ENCODE measurements at regions not wholly inside any gene's neighbourhood (a gene's known extent, or its start where the extent isn't known, plus 50 kb on each side); places are given as distances from the start of the nearest gene placed in this dataset.

DNA sequence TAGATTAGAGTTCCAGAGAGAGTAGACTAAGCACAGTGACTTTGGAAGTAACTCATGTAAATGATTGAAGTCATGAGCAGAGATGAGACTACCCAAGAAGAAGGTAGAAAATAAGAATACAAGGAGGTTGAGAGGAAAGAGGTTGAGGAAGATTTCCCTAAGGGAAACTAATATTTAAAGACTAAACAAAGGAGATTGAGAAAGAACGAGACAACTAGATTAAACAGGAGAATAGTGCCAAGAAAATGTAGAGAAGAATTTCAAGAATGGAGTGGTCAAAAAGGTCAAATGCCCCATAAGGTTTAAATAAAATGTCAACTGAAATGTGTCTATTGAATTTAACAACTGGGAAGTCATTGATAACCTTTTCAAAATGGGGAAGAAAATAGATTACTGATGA is 59.0 kb downstream of the RPS29 start:
- no peak for DNase-seq

DNA sequence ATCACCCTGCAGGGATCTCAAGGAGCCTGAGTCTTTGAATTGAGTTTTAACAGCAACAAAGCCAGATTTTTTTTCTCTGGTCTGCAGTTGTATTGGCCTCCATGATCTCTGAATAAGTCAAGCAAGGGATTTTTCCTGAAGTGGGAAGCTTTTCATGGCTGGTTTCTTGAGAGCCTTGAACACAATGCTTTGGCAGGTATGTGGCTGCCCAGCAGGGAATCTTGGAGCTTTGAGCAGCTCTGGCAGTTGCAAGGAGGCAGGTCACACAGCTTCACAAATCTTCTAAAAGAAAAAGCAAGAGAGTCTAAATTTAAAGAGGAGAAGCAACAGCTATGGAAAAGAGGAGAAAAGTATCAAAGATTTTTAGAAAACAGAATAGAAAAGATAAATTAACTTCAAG is 60.1 kb downstream of the RPS29 start:
- no peak for DNase-seq

DNA sequence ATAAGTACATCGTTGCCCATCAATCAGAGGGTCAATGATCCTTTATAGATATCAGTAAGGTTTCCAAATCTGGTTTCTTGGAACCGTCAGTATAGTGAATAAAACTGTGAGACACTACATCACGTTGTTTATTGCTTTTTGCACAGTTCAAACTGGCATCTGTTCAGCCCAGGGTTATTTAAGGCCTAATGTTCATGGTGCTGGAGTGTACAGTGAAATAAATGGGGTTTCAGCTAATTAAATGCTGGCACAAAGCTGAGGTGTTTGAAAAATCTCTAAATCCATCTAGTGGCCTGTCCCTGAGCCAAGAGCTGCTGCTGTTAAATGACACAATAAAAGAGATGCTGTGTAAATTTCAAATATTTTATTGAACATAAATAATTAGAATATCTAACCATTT is 69.9 kb downstream of the RPS29 start:
- DNase-seq, result no peak

DNA sequence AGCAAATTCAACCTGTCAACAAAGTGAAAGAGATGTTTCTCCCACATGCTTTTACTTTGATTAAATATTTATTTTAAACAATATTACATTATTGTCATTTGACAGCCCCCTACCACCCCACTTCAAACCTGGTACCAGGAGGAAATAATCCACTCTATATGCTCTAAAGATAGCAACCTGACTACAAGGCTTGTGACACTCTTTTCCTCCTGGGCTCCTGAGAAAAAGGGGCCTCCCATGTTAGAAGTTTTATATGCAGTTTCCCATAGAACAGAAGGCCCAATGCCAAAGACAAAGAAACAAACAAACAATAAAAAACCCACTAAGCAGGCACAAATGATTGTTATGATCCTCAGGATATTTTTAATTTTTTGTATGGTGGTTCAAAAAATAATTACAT is 73.6 kb downstream of the RPS29 start:
- DNase-seq, result no peak

DNA sequence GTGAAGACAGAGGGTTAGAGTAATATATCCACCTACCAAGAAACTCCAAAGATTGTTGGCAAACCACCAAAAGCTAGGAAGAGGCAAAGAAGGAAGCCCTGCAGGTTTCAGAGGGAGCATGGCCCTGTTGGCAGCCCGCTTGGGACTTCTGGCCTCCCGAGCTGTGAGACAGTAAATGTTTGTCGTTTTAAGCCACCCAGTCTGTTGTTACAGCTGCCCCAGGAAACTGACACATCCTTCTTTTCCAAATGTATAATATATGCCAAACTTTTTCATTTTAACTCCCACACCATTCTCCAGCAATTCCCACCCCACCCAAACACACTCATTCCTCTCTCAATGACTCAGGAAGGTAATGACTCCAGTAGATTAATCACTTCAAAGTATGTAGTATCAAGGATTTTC is 74.0 kb downstream of the RPS29 start:
- DNase-seq, result no peak

DNA sequence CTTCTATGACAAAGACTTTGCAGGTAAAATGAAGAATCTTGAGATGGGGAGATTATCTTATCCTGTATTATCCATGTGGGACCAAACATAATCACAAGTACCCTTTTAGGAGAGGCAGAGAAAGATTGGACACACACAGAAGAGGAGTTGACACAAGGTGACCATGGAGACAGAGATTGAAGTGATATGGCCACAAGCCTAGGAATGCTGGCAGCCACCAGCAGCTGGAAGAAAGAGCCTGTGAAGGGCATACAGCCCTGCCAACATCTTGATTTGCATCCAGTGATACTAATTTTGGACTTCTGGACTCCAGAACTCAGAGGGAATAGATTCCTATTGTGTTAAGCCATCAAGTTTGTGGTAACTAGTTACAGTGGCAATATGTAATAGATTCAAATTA is 78.1 kb downstream of the RPS29 start:
- DNase-seq, result no peak

DNA sequence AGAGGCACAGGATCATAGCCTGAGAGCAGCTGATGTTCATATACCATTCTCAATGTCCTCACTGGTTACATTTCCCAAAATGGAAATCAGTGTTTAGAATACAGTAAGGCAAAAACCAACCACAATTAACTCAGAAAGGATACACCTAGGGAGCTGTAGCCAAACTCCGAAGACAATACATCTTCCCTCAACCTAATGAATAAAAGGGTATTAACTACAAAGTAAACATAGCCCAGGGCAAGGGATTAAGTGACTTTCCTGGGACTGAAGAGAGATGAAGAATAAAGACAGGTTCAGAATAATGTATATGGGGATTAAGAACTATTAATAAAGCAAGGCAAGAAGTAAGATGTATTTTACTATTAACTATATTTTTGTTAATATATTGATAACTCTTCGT is 79.5 kb downstream of the RPS29 start:
- no peak for DNase-seq

DNA sequence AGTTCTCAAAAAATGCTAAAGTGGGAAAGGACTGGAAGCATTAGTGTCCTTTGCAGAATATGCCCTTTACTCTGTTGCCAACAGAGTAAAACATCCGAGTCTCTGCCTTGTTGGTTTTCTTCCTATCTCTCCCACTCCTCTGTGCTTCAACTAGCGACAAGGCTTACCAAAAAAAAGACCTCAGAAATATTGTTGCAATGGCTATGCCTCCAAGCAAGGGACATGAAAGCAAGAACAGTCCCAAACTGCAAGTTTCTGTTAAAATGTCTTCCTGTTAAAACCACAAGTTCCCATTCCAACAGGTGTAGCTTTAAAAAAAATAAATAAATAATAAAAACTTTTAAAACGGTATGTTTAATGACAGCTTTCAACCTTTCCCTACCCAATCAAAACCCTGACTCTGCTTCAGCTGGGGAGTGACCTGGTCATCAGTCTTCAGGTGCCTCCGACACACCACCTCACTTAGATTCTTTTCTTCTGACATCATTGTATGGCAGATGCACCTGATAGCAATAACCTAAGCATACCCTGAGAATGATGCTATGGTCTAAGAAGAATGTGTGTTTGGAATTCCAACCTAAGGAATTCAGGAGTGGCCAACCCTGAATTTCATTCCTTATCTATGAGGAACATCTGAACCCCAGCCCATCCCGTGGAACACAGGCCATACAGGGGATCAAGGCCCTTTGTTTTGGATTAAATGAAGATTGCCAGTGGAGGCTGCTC is 81.0 kb downstream of the RPS29 start:
- no peak for DNase-seq

DNA sequence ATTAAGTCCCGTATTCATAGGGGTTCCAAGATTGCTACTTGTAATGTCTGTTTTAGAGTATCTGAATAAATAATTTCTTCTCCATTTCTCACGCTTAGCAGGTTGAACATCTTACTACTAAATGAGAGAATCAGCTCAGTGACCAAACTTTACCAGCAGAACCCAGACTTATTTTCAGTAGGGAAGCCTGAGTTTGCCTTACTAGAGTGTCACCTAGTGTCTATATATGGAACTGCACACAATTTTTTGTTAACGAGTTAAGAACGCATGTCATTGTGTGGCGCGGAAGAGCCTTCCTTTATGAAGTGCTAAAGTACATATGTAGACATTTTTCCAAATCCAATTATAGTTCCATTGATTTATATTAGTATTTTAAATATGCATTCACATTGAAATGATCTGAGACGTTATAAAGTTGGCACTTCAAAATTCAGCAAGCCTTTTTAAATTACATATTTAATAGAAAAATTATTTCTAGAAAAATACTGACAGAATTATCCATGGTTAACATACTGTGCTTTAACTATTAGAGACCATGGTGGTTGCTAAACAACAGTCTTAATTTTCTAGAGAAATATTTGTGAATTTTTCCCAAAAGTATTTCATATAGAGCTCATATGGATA is 88.3 kb downstream of the RPS29 start:
- DNase-seq, result peak; percentile 65

DNA sequence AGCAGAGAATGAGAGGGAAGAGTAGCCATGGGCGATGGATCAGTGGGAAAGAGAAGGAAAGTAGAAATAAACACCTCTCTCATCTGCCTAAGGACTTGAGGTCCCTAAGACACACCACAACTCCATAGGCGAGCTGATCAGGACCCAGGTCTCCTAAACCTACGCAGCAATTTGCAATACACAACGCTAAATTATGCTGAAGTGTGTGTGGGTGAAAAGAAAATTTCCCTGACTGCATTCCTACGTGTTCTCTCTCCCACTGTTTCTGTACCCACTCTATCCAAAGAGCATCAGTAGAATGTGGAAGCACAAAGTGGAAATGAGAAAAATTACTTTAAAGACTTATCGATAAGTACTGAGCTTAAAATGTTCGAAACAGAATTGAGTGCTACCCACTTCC is 88.9 kb downstream of the RPS29 start:
- DNase-seq, result no peak

DNA sequence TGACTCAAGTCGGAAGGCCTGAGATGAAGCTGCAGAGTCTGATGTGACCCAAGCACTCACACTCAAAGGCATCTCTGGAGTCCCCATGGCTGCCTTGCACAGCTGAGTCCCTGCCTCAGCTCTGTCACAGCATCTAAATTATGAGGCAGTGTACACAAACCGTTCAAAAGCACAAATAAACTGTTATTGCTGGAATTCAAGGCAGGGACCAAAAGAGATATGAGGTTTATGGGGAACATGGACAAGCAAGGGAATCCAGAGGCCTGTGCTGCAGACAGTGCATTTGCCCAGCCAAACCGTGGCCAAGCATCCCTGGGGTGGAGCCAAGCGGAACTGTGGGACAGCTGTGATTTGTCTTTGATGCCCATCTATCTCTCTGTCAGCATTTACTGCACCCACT is 91.3 kb downstream of the RPS29 start:
- DNase-seq, result no peak

DNA sequence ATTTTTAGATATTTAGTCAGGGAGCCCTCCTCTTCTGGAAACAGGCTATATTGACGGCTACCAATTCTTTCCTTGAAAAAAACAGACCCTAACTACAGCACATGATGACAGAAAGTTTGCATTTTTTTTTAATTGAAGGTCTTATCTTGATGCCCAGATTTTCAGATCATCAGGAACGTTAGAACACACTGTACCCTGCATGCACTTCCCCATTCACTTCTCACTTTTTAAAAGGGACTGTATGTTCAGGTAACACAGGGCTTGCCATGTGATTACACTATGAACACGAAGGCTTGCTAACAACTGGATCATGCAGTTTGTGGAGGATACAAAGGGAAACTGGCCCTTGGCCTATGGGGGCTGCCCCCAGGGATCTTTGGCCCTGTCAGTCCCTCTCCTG is 92.6 kb downstream of the RPS29 start:
- DNase-seq, result no peak

DNA sequence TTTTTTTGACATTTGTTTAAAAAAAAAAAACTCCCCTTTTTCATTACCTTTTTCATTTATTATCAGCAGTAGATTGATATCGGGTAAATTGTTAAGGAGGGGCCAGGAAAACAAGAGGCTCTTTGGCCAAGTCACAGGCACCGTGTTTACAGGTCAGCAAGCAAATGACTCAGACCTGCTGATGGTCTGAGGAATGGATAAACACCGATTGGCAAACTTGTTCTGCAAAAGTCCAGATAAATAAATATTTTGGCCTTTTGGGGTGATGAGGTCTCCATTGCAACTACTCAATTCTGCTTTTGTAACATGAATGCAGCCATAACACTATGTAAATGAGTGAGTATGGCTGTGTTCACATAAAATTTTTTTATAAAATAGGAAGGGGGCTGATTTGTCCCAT is 94.0 kb downstream of the RPS29 start:
- no peak for DNase-seq

DNA sequence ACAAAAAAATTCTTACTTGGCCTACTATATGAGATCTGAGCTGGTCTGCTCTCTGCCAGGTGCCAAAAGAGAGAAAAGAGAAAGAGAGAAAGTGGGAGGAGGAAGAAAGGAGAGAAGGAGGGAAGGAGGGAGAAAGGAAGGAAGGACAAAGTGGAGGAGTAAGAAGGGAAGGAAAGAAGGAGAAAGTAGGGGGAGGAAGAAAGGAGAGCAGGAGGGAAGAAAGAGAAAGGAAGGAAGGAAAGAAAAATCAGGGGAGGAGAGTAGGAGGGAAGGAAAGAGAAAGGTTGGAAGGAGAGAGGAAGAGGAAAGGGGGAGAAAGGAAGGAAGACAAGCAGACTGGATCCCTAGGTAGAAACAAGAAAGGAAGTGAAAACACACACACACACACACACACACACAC is 96.8 kb downstream of the RPS29 start:
- no peak for DNase-seq

DNA sequence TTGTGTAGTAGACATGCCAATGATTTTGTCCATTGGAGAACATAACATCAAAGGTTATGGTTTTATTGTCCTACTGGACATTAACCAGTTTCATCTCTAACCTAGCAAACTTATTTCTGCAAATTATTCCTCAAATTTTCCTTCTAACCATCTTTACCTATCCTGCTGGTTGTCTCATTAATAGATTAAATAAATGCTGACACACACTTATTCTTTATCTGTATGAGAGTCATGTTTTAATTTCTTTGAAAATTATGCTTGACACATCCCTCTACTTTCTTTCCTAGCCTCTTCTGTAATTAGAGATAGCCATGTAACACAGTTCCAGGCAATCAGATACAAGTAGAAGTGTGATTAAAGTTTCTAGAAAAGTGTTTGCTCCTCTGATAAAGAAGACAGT is 98.9 kb downstream of the RPS29 start:
- no peak for DNase-seq

DNA sequence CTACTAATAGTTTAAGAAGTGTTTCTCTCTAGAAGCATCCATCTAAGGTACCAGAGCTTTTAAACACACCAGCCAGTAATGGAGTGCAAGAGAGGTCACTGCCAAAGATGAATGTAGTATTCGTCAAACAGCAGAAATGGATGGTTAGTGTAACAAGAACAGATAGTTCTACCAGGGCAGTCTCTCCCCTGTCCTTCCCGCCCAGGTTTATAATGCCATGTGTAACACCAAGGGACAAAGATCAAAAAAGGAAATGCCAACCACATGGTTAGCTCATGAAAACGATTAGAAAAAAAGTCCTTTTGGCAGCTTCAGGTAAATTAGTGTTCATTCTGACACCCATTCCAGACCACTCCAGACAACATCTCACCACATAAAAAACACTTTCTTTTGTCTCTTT is 100.9 kb downstream of the RPS29 start:
- DNase-seq, result no peak

DNA sequence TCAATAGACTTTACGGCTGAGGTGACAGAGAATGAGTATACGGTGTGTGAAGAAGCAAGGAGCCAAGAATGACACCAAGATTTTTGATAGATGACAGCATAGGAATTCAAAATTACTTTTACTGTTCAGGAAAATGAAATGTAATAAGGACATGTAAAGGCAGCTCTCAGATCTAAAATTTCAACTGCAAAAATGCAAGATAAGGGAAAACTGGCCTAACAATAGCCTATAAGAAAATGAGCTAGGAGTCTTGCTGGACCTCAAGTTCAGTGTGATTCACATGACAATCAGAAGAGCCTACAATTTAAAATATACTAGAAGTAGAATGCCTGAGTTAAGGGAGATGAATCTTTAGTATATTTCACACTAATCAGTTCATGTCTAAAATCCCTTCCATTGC is 102.0 kb downstream of the RPS29 start:
- DNase-seq, result no peak

DNA sequence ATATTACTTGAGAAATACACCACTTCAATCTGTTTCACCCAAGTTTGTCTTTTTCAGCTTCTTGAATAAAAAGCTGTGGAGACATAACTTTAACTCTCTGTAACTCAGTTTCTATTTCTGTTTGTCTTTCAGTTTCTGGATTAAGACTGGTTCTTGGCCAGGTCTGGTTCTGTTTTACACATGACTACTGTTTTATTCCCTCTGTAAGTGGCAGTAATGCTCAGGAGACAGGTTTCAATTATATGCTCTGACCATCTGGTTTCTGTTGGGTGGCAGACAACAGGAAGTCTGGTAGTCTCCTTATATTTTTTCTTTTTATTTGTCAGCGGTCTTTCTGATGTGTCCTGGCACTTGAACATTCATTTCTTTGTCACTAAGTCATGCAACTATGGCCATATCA is 102.9 kb downstream of the RPS29 start:
- DNase-seq, result no peak

DNA sequence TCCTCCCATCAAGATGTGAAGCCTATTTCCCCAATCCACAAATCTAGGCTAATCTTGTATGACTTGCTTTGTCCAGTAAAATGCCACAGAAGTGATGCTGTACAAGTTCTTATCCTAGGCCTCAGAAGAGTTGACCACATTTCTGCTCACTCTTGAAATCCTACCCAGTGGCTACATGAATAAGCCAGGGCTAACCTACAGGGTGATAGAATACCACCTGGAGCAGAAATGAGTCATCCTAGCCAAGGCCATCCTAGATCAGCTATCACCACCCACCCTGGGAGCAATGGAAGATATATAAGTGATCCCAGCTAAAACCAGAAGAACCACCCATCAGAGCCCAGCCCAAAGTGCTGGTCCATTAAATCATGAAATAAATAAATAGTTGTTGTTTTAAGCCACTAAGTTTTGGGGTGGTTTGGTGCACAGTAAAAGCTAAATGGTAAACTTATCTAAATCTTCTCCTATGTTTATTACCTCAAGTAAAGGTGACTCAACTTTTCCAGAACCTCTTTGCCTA is 105.1 kb downstream of the RPS29 start:
- no peak for DNase-seq

DNA sequence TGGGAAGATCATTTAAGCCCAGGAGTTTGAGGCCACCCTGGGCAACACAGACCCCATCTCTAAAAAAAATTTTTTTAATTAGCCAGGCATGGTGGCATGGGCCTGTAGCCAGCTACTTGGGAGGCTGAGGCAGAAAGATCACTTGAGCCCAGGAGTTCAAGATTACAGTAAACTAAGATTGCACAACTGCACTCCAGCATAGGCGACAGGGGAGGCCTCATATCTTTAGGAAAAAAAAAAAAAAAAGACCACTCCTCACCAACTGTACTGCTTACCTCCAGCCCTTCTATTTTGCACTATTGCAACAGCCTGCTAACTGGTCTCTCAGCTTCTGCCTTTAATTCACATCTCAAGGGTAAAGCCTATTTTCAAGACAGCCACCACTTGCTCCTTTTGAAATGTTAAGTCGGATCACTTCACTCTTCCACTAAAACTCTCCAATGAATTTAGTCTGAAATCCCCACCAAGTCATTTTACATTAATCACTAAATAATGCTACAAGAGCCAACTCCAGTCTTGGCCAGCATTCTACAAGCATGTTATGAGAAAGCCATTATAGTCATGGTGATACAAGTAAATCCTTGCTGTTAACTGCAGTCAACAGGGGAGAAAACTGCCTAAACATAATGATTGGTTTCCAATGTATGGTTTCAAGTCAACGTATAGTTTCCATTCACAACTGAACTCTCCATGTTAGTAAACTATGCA is 106.0 kb downstream of the RPS29 start:
- no peak for DNase-seq

DNA sequence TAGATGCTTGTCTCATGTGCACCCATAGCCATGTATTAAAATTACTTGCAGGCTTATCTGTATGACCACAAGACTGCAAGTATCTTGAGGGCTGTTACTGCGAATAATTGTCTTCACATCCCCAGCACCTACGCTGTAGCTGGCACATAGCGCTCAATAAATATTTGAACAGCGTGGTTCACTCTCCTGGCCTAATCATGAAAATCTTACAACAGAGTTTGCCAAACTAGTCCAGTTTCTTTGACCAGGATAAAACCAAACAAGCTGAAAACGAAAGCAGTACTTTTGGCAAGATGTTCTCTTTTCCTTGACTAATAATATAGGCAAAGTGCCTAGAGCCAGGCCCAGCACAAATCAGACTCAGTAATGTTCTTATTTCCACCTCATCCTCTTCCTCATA is 106.7 kb downstream of the RPS29 start:
- no peak for DNase-seq

DNA sequence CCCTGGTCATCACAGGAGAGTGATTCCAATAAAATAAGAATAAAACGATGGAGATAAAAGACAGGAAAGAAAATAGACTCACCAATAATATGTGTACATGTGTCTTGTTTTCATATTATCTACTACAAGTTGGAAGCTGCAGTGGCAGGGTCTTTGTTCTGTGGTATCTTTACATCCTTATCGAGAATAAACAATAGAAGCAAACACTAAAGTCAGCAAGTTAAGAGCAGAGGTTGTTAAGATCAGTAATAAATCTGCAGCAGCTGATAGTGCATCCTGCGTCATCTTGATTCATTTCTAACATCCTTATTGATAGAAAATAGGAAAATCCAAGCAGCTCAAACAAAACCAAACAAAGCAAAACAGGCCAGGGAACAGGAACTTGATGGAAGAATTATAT is 107.4 kb downstream of the RPS29 start:
- no peak for DNase-seq

DNA sequence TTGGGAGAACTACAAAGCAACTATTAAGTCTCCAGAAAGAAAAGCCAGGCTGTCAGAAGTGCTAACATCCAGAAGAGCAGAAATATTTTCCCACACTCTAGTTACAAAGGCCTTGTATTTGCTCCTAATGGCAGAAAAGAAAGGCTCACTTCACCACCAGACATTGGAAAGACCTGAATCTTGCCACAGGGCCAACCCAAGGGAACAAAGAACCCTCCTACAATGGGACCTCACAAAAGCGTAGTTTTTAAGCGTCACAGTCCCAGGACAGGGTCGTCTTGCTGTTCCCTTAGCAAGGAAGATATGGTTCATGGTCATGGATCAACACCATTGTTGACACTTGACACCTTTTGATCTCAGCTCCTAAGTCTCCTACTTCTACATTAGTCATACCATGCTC is 119.1 kb downstream of the RPS29 start:
- no peak for DNase-seq

DNA sequence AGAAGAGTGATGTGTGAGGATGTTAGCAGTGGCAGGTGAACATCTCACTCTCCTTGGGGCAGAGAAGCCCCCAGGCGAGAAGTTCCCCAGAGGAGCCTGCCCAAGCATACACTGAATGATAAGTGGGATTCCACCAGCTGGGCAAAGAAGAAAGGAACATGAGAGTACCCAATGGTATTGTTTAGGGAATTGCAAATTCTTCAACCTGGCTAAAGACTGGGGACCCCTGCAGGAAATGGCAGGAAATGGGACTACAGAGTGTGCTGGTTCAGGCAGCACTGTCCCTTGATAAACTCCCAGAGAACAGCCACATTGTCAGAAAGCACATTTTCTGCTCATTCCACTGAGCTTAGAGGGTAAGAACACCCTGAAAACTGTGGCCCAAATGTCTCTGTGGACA is 121.3 kb downstream of the RPS29 start:
- DNase-seq, result no peak
